ENCODE measurements at regions not wholly inside any gene's neighbourhood (a gene's known extent, or its start where the extent isn't known, plus 50 kb on each side); places are given as distances from the start of the nearest gene placed in this dataset.
"Not testable (repeated sequence)": the region's sequence is repeated elsewhere in the genome, so short reads cannot be mapped to it uniquely, and the experiment has no call there.

- Mint-ChIP-seq H3K4me3 (no peak overlapping the region), H3K36me3 (ENCODE audit: low read depth) (no peaks in the 10 kb centered on the region), H3K27ac (no peak overlapping the region), H3K4me1 (ENCODE audit: low read depth) (no peaks in the 10 kb centered on the region), H3K27me3 (peaks cover 4% of the 10 kb centered on the region), H3K9me3 (peaks cover 5% of the 10 kb centered on the region)
These were observed 216.2 kb downstream of the CEP135 start for GRCh38 chr4:56164907-56165306.

- no peak overlapping the region for H3K4me3 Mint-ChIP-seq
- H3K27me3 Mint-ChIP-seq: no peaks in the 10 kb centered on the region
- no peaks in the 10 kb centered on the region for H3K9me3 Mint-ChIP-seq
- H3K27ac Mint-ChIP-seq: no peak overlapping the region
- no peaks in the 10 kb centered on the region for H3K36me3 Mint-ChIP-seq (ENCODE audit: low read depth)
- no peaks in the 10 kb centered on the region for H3K4me1 Mint-ChIP-seq (ENCODE audit: low read depth)
These were observed 211.9 kb downstream of the CEP135 start for GRCh38 chr4:56160636-56161035.

GRCh38 chr4:56158483-56158882 is 209.7 kb downstream of the CEP135 start:
- no peaks in the 10 kb centered on the region for H3K27me3 Mint-ChIP-seq
- no peak overlapping the region for H3K27ac Mint-ChIP-seq
- H3K4me1 Mint-ChIP-seq (ENCODE audit: low read depth): no peaks in the 10 kb centered on the region

GRCh38 chr4:56156141-56156540 is 207.4 kb downstream of the CEP135 start:
- H3K4me3 Mint-ChIP-seq: no peak overlapping the region
- no peaks in the 10 kb centered on the region for H3K9me3 Mint-ChIP-seq
- no peaks in the 10 kb centered on the region for H3K36me3 Mint-ChIP-seq (ENCODE audit: low read depth)
- no peaks in the 10 kb centered on the region for H3K27me3 Mint-ChIP-seq
- H3K4me1 Mint-ChIP-seq (ENCODE audit: low read depth): no peaks in the 10 kb centered on the region
- H3K27ac Mint-ChIP-seq: no peak overlapping the region

More at GRCh38 chr4:56158483-56158882, 209.7 kb downstream of the CEP135 start:
- no peak overlapping the region for H3K4me3 Mint-ChIP-seq
- H3K36me3 Mint-ChIP-seq (ENCODE audit: low read depth): no peaks in the 10 kb centered on the region
- H3K9me3 Mint-ChIP-seq: no peaks in the 10 kb centered on the region

- Mint-ChIP-seq H3K4me3 (no peak overlapping the region), H3K27ac (no peak overlapping the region), H3K27me3 (no peaks in the 10 kb centered on the region), H3K9me3 (no peaks in the 10 kb centered on the region), H3K4me1 (ENCODE audit: low read depth) (no peaks in the 10 kb centered on the region), H3K36me3 (ENCODE audit: low read depth) (no peaks in the 10 kb centered on the region)
These were observed 206.7 kb downstream of the CEP135 start for GRCh38 chr4:56155432-56155831.

- Mint-ChIP-seq H3K4me1 (ENCODE audit: low read depth) (no peaks in the 10 kb centered on the region), H3K27me3 (peaks cover 12% of the 10 kb centered on the region), H3K4me3 (no peak overlapping the region), H3K27ac (no peak overlapping the region), H3K36me3 (ENCODE audit: low read depth) (no peaks in the 10 kb centered on the region), H3K9me3 (no peaks in the 10 kb centered on the region)
These were observed 200.8 kb downstream of the CEP135 start for GRCh38 chr4:56149591-56149990.

GRCh38 chr4:56148428-56148827 is 199.7 kb downstream of the CEP135 start:
- Mint-ChIP-seq H3K27ac (no peak overlapping the region), H3K9me3 (no peaks in the 10 kb centered on the region), H3K4me3 (no peak overlapping the region), H3K36me3 (ENCODE audit: low read depth) (no peaks in the 10 kb centered on the region), H3K4me1 (ENCODE audit: low read depth) (no peaks in the 10 kb centered on the region), H3K27me3 (peaks cover 18% of the 10 kb centered on the region)

- H3K27ac Mint-ChIP-seq: no peak overlapping the region
- H3K27me3 Mint-ChIP-seq: peaks cover 18% of the 10 kb centered on the region
- no peaks in the 10 kb centered on the region for H3K9me3 Mint-ChIP-seq
- no peaks in the 10 kb centered on the region for H3K4me1 Mint-ChIP-seq (ENCODE audit: low read depth)
- no peak overlapping the region for H3K4me3 Mint-ChIP-seq
- no peaks in the 10 kb centered on the region for H3K36me3 Mint-ChIP-seq (ENCODE audit: low read depth)
These were observed 198.6 kb downstream of the CEP135 start for GRCh38 chr4:56147371-56147770.

GRCh38 chr4:56146956-56147355 is 198.2 kb downstream of the CEP135 start:
- no peak overlapping the region for H3K4me3 Mint-ChIP-seq
- H3K36me3 Mint-ChIP-seq (ENCODE audit: low read depth): no peaks in the 10 kb centered on the region
- no peaks in the 10 kb centered on the region for H3K9me3 Mint-ChIP-seq
- no peaks in the 10 kb centered on the region for H3K4me1 Mint-ChIP-seq (ENCODE audit: low read depth)
- no peak overlapping the region for H3K27ac Mint-ChIP-seq
- peaks cover 18% of the 10 kb centered on the region for H3K27me3 Mint-ChIP-seq

GRCh38 chr4:56142088-56142487 is 193.3 kb downstream of the CEP135 start:
- H3K36me3 Mint-ChIP-seq (ENCODE audit: low read depth): no peaks in the 10 kb centered on the region
- no peak overlapping the region for H3K27ac Mint-ChIP-seq
- no peaks in the 10 kb centered on the region for H3K9me3 Mint-ChIP-seq
- no peaks in the 10 kb centered on the region for H3K4me1 Mint-ChIP-seq (ENCODE audit: low read depth)
- no peak overlapping the region for H3K4me3 Mint-ChIP-seq
- H3K27me3 Mint-ChIP-seq: peaks cover 11% of the 10 kb centered on the region

- Mint-ChIP-seq H3K27ac (no peak overlapping the region), H3K27me3 (peaks cover 9% of the 10 kb centered on the region), H3K36me3 (ENCODE audit: low read depth) (no peaks in the 10 kb centered on the region), H3K9me3 (no peaks in the 10 kb centered on the region), H3K4me1 (ENCODE audit: low read depth) (no peaks in the 10 kb centered on the region), H3K4me3 (no peak overlapping the region)
These were observed 190.6 kb downstream of the CEP135 start for GRCh38 chr4:56139241-56139827.

GRCh38 chr4:56134834-56135233 is 186.1 kb downstream of the CEP135 start:
- H3K27me3 Mint-ChIP-seq; H3K9me3 Mint-ChIP-seq; H3K4me1 Mint-ChIP-seq (ENCODE audit: low read depth); H3K36me3 Mint-ChIP-seq (ENCODE audit: low read depth); H3K27ac Mint-ChIP-seq; H3K4me3 Mint-ChIP-seq: not testable (repeated sequence)

GRCh38 chr4:56134266-56134665 is 185.5 kb downstream of the CEP135 start:
- peaks cover 3% of the 10 kb centered on the region for H3K27me3 Mint-ChIP-seq
- H3K9me3 Mint-ChIP-seq: no peaks in the 10 kb centered on the region
- H3K36me3 Mint-ChIP-seq (ENCODE audit: low read depth): no peaks in the 10 kb centered on the region
- no peaks in the 10 kb centered on the region for H3K4me1 Mint-ChIP-seq (ENCODE audit: low read depth)
- no peak overlapping the region for H3K4me3 Mint-ChIP-seq
- H3K27ac Mint-ChIP-seq: no peak overlapping the region

GRCh38 chr4:56132835-56133234 is 184.1 kb downstream of the CEP135 start:
- no peak overlapping the region for H3K27ac Mint-ChIP-seq
- peaks cover 3% of the 10 kb centered on the region for H3K27me3 Mint-ChIP-seq
- H3K9me3 Mint-ChIP-seq: no peaks in the 10 kb centered on the region
- H3K36me3 Mint-ChIP-seq (ENCODE audit: low read depth): no peaks in the 10 kb centered on the region
- H3K4me3 Mint-ChIP-seq: no peak overlapping the region
- no peaks in the 10 kb centered on the region for H3K4me1 Mint-ChIP-seq (ENCODE audit: low read depth)

- not testable (repeated sequence) for H3K9me3 Mint-ChIP-seq; H3K27ac Mint-ChIP-seq; H3K4me1 Mint-ChIP-seq (ENCODE audit: low read depth); H3K27me3 Mint-ChIP-seq; H3K4me3 Mint-ChIP-seq; H3K36me3 Mint-ChIP-seq (ENCODE audit: low read depth)
These were observed 183.4 kb downstream of the CEP135 start for GRCh38 chr4:56132188-56132587.

- no peaks in the 10 kb centered on the region for H3K4me1 Mint-ChIP-seq (ENCODE audit: low read depth)
- H3K27me3 Mint-ChIP-seq: peaks cover 8% of the 10 kb centered on the region
- H3K36me3 Mint-ChIP-seq (ENCODE audit: low read depth): no peaks in the 10 kb centered on the region
- no peak overlapping the region for H3K4me3 Mint-ChIP-seq
- no peaks in the 10 kb centered on the region for H3K9me3 Mint-ChIP-seq
- no peak overlapping the region for H3K27ac Mint-ChIP-seq
These were observed 181.9 kb downstream of the CEP135 start for GRCh38 chr4:56130606-56131155.

Measured in stimulated activated naive CD8-positive, alpha-beta T cell treated with anti-CD3 and anti-CD28 coated beads, Interleukin-15, Interleukin-2, amounts not matched to agents 100 ng/mL and 50 ng/mL, for 24 hours (primary cell).